Rectal smooth muscle tissue (tissue), 1 donor: ENCODE measurements at regions not wholly inside any gene's neighbourhood (a gene's known extent, or its start where the extent isn't known, plus 50 kb on each side); places are given as distances from the start of the nearest gene placed in this dataset.

ENCODE experiments used
- H3K27ac ChIP-seq: one replicate; pipeline ENCODE4 v1.7.0; 2013; ENCODE audit warnings: low read depth, low read length, inconsistent platforms
- H3K27me3 ChIP-seq: one replicate; pipeline ENCODE4 v1.7.0; 2013; ENCODE audit warnings: low read length; ENCODE audit not compliant: control insufficient read depth, insufficient read depth
- H3K36me3 ChIP-seq: one replicate; pipeline ENCODE4 v1.7.0; 2013; ENCODE audit warnings: low read length; ENCODE audit not compliant: control insufficient read depth, insufficient read depth
- H3K4me1 ChIP-seq: one replicate; pipeline ENCODE4 v1.7.0; 2013; ENCODE audit warnings: low read length; ENCODE audit not compliant: control insufficient read depth, insufficient read depth
- H3K4me3 ChIP-seq: one replicate; pipeline ENCODE4 v1.7.0; 2013; ENCODE audit warnings: low read length
- H3K9ac ChIP-seq: one replicate; pipeline ENCODE4 v1.7.0; 2013; ENCODE audit warnings: low read length

DNA sequence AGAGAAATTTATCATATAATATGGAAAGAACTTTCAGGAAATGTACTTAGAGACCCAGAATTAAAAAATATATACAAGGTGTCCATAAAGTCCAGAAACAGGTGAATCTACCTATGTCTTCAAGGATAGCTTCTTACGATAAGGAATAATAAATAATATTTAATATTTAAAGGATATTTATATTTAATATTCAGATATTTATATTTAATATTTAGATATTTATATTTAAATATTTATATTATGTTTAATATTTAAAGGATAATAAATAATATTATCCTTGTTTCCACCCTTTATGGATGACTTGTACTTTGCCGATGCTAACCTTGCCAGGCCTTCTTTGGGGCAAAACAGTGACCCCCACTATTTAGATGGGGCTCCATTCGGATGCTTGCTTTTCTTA is 169.5 kb upstream of the CADM1 start:
- Histone ChIP-seq H3K27ac (no peak overlapping the region), H3K4me1 (peaks cover 3% of the 10 kb centered on the region), H3K36me3 (no peaks in the 10 kb centered on the region), H3K27me3 (no peaks in the 10 kb centered on the region), H3K9ac (no peak overlapping the region), H3K4me3 (no peak overlapping the region)

DNA sequence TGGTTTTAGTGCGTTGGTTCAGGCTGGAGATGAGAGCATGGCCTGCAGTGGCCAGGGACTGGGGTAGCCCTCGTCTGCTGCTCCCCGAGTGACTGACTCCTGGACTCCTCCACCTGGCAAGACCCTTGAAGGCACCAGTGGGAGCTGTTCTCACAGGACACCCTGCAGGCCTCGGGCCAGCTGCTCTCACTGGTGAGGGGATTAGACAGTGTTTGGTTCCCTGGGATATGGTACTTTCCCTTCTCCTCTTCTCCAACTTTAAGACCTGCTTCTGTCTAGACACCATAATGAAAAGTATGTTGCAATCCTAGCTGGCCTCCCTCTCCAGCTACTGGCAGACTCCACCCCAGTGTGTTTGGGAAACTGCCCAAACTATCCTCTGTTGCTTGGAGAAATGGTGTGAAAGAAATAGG is 168.8 kb upstream of the CADM1 start:
- H3K27ac ChIP-seq = no peak overlapping the region
- H3K4me1 ChIP-seq = peaks cover 3% of the 10 kb centered on the region
- H3K27me3 ChIP-seq = no peaks in the 10 kb centered on the region
- H3K4me3 ChIP-seq = no peak overlapping the region
- no peaks in the 10 kb centered on the region for H3K36me3 ChIP-seq
- no peak overlapping the region for H3K9ac ChIP-seq

DNA sequence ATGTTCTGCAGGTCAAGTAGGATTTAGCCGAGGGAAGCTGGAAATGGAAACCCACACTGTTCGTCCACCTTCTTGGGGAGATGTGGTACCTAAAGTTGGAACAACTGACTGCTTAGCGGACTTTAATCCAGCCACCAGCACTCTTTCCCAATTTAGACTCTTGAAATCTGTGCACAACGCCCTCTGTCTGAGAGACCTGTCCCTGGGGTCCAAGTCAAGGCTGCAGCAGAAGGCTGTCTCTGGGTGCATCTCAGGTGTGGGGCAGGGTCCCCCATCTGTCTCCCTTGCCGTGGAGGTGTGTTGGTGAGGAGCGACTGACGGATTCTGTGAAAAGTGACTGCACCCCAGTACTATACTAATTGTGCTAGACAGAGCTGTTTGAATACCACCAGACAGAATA is 168.2 kb upstream of the CADM1 start:
- H3K27ac ChIP-seq = no peak overlapping the region
- peaks cover 3% of the 10 kb centered on the region for H3K4me1 ChIP-seq
- H3K9ac ChIP-seq = no peak overlapping the region
- no peaks in the 10 kb centered on the region for H3K36me3 ChIP-seq
- no peaks in the 10 kb centered on the region for H3K27me3 ChIP-seq
- H3K4me3 ChIP-seq = no peak overlapping the region

DNA sequence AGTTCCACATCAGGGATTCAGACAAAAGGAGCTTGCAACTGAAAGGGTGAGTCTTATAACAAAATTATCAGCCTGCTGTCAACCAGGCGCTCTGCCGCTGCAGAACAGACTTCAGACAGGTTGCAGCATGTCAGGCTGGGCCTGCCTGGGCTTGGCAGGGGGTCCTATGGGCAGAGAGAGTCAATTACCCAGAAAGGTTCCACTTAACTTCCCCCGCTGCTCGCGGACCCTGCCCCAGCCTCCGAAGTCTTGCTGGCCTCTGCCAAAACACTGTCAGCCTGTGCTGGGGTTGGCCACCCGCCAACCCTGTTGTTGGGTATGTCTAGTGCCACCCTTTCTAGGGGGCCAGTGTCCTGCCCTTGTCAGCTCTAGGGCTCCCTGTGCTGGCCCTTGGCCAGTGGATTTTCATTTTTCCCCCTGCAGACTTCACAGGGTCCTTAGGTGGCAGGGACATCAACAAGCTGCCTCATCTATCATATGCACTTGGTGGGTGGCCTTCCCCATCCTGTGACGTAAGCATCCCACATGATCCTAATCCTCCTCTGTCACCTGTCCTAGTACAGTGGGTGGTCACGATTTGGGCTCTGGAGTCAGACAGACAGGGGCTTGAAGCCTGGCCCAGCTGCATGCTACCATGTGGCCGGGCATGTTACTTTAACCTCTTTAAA is 166.5 kb upstream of the CADM1 start:
- H3K4me1 ChIP-seq = peaks cover 3% of the 10 kb centered on the region
- H3K27me3 ChIP-seq = no peaks in the 10 kb centered on the region
- no peak overlapping the region for H3K9ac ChIP-seq
- H3K36me3 ChIP-seq = no peaks in the 10 kb centered on the region
- H3K4me3 ChIP-seq = no peak overlapping the region
- H3K27ac ChIP-seq = no peak overlapping the region

DNA sequence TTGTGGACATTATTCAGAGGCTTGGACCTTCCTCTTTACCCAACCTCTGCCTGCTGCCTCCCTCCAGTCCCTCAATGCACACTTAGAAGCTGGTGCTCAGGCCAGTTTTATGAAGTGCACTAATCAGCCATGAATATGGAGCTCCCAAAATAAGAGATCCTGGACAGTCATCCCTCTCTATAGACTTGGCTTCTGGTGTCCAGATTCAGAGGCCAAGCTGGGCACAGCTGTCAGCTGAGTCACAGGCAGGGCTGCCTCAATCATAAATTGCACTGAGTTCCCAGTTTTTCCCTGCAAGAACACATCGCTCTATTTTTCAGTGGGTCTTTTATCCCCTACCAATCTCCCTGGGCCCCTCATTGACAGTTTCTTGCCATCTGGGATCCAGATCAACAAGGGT is 161.7 kb upstream of the CADM1 start:
- Histone ChIP-seq H3K9ac (no peak overlapping the region), H3K36me3 (no peaks in the 10 kb centered on the region), H3K4me3 (no peak overlapping the region), H3K4me1 (no peaks in the 10 kb centered on the region), H3K27ac (no peak overlapping the region), H3K27me3 (no peaks in the 10 kb centered on the region)

DNA sequence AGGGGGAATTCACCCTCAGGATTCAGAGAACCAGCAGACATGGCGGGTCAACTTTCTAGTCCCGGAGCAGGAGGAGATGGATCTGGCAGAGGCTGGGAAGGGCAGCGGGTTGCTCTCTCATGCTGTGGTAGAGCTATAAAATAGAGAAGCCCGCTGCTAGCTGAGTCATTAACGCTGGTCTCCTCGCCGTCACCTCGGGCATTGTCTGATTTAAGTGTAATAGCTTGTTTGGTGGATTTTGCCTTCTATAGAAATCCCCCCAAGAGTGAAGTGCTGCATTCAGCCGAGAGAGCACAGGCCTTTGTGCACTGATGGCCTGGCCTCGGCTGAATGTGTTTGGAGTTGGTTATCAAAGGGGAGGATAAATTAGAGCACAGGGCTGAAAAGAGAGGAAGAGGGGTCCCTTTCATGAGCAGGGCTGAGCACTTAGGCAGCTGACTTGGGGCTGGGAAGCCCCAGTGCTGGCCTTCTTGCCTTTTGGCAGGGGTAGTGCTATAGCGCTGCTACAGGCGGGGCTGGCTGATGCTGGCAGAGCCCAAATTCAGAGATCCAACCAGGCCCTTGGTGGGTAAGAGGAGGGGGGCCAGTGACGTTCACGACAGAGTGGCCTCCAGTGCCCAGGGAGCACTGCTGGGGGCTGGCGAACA is 161.1 kb upstream of the CADM1 start:
- H3K27ac ChIP-seq = no peak overlapping the region
- no peaks in the 10 kb centered on the region for H3K36me3 ChIP-seq
- peaks cover 5% of the 10 kb centered on the region for H3K27me3 ChIP-seq
- H3K9ac ChIP-seq = no peak overlapping the region
- H3K4me1 ChIP-seq = no peaks in the 10 kb centered on the region
- H3K4me3 ChIP-seq = no peak overlapping the region

DNA sequence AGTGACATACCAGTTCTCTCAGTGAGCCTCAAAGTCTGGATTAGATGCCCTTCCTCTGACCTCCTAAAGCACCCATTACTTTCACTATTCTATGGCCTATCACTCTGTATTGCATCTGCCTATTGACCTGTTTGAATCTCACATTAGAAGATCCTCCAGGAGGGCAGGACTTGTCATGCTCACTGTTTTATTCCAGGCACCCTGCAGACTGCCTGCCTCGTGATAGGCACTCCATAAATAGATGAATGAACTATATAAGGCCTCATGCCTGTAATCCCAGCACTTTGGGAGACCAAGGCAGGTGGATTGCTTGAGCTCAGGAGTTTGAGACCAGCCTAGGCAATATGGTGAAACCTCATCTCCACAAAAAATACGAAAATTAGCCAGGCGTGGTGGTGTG is 160.1 kb upstream of the CADM1 start:
- H3K4me1 ChIP-seq = peaks cover 2% of the 10 kb centered on the region
- H3K4me3 ChIP-seq = no peak overlapping the region
- no peak overlapping the region for H3K27ac ChIP-seq
- no peaks in the 10 kb centered on the region for H3K36me3 ChIP-seq
- H3K9ac ChIP-seq = no peak overlapping the region
- peaks cover 6% of the 10 kb centered on the region for H3K27me3 ChIP-seq

DNA sequence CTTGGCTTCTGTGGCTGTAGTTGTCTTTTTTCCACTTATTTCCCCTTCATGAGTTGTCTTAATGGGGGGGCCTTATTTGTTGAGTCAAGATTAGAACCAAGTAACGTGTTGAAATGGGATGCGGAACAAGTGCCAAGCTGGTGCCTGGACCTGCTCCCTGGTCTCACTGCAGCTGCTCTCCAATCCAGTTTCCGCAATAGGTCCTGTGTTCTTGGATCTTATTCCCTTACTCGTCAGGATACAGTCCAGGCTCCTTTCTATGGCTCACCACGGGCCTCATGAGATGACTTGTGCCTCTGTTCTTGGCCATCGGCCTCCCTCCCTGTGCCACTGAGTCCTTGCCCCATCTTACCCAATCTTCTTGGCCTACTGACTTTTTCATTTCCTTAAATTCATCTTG is 159.6 kb upstream of the CADM1 start:
- Histone ChIP-seq H3K27ac (no peak overlapping the region), H3K4me3 (no peak overlapping the region), H3K27me3 (peaks cover 11% of the 10 kb centered on the region), H3K36me3 (no peaks in the 10 kb centered on the region), H3K9ac (no peak overlapping the region), H3K4me1 (peaks cover 2% of the 10 kb centered on the region)

DNA sequence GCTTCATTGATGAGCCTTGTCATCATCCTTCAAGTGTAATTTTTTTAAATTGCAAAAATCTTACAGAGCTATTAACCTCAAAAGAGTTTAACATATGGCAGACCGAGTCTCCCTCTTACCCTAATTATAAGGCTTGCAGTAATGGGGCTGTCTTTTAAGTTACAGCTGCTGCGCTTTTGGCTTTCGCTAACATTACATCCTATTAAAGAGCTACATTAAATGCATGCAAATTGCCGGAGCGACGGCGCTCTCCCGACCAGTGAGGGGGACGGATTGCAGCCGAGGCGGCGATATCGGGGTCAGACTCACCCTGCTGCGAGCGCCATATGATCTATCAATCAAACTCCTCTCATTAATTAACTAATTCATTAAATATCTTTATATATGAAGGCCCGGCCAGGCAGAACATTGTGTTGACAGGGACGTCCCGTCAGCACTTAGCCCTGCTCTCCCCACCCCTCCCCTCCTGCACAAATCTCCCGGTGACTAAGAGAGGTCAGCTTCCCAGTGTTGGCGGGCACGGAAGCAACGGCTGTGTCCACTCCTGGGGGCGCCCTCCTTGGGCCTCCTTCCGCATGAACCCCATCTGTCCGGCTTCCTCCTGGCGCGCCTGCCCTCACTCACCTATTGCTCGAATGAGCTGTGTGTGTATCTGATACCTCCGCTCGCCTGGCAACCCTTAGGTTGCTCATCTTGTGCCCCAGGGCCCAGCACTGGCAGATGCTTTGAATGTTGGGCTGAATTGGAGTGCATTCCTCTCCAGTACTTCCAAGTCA is 156.0 kb upstream of the CADM1 start:
- H3K4me3 ChIP-seq = peak overlapping the region; percentile 48
- no peak overlapping the region for H3K27ac ChIP-seq
- peaks cover 2% of the 10 kb centered on the region for H3K4me1 ChIP-seq
- H3K9ac ChIP-seq = no peak overlapping the region
- H3K27me3 ChIP-seq = peaks cover 15% of the 10 kb centered on the region
- H3K36me3 ChIP-seq = no peaks in the 10 kb centered on the region

DNA sequence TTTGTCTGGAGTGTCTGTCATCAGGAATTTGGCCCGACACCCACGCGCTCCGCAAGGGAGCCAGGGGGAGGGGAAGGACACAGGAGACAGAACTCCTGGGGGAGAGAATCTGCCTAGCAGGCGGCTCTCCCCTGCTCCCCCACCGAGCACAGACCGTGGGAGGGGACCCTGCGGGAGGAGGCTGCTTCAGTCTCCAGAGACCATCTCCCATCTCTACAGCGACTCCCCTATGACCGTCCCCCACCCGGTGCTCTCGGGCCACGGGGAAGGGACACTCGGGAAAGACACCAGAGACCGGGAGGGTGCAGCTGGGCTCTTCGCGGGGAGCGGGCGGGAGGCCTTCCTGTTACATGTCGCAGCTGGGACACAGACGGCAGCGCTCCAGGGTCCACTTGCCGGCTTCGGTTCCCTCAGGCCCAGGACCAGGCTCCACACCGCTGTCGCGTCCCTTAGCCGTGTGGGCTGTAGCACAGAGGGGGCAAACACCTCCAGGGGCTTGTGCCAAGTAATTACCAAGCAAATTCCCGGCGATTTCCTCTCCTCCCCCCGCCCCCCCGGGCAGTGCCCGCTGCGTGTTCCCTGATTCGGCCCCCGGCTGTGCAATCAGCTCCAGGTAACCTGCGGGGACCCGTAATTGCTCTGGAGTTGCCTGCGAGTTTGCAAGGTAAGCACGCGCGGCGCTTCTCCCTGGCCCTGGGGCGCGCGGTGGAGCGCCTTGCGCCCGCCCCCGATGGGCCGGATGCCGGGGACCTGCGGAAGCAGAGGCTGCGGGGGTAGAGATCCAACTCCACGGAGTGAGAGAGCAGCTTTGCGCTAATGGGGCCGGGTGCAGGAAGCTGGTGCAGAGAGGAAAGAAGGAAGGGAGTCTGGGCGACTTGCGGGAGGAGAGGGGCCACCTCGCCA is 155.1 kb upstream of the CADM1 start:
- Histone ChIP-seq H3K36me3 (no peaks in the 10 kb centered on the region), H3K4me3 (peak overlapping the region; percentile 48), H3K27me3 (peaks cover 19% of the 10 kb centered on the region), H3K27ac (no peak overlapping the region), H3K9ac (no peak overlapping the region), H3K4me1 (peaks cover 2% of the 10 kb centered on the region)

DNA sequence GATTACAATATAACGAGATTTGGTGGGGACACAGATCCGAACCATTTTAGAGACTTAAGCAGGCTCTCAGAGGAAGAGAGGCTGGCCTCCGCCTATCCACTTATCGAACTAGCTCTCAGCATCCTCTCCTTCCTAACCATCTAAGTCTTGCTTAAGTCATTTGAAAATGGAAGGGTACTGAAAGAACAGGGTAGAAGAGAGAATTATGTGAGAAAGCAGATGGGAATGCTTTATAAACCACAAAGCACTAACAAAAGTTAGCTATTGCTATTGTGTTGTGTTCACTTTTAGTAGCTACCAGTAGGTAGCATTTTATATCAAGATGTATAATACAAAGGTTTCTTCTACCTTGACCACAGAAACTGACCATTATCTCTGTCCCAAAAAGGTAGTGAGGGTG is 153.4 kb upstream of the CADM1 start:
- Histone ChIP-seq H3K27me3 (peaks cover 19% of the 10 kb centered on the region), H3K4me3 (no peak overlapping the region), H3K4me1 (peaks cover 2% of the 10 kb centered on the region), H3K27ac (no peak overlapping the region), H3K9ac (no peak overlapping the region), H3K36me3 (no peaks in the 10 kb centered on the region)

DNA sequence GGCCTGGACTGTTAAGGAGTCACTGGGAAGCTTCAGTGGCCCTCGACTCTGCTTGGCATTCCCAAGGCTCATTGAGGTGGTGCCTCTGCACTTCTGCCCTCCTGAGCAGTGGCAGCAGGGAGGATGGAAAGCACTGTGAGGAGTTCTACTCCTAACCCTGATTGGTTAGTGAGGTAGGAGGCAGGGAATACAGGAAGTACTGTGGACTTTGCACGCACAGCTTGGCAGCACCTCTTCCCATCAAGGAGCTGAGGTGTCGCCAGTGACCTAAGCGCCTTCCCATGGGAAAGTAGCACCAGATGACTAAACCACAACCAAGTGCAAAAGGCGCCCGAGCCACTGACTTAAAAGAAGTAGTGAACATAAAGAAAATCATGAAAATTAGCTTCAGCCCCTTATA is 152.5 kb upstream of the CADM1 start:
- no peak overlapping the region for H3K9ac ChIP-seq
- H3K27me3 ChIP-seq = peaks cover 19% of the 10 kb centered on the region
- H3K4me3 ChIP-seq = no peak overlapping the region
- peaks cover 2% of the 10 kb centered on the region for H3K4me1 ChIP-seq
- no peaks in the 10 kb centered on the region for H3K36me3 ChIP-seq
- H3K27ac ChIP-seq = no peak overlapping the region
